ENCODE measurements at regions not wholly inside any gene's neighbourhood (a gene's known extent, or its start where the extent isn't known, plus 50 kb on each side); places are given as distances from the start of the nearest gene placed in this dataset.

DNA sequence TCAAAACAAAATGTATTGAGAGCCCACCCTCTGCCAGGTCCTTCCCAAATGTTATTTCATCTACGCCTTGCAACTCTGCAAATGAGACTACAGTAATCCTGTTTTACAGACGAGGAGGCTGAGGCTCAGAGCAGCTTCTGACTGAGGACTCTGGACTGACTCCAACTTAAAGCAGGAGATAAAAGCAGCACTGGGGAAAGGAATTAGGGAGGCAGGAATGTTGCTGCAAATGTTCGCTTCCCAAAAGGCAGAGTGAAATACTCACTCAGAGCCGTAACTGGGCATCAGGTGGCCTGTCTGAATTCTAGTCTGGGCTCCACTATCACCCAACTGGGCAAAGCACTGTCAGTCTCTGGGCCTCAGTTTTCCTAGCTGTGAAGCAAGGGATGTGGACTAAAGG is 94.7 kb upstream of the SRD5A3 start:
- TF ChIP-seq CTCF (IDR thresholded peaks at IDR 0.05; ENCODE audit: low read depth, low read length): no peak
- no peak for DNase-seq (ENCODE audit: extremely low read depth, low read depth)

- TF ChIP-seq CTCF (IDR thresholded peaks at IDR 0.05; ENCODE audit: low read depth, low read length): no peak
Observed at GRCh38 chr4:55251896-55252295, 94.1 kb upstream of the SRD5A3 start.

GRCh38 chr4:55253948-55254593 is 92.0 kb upstream of the SRD5A3 start:
- TF ChIP-seq CTCF (IDR thresholded peaks at IDR 0.05; ENCODE audit: low read depth, low read length): no peak
- no peak for DNase-seq (ENCODE audit: extremely low read depth, low read depth)

More at GRCh38 chr4:55251896-55252295, 94.1 kb upstream of the SRD5A3 start:
- DNase-seq (ENCODE audit: extremely low read depth, low read depth): no peak

DNA sequence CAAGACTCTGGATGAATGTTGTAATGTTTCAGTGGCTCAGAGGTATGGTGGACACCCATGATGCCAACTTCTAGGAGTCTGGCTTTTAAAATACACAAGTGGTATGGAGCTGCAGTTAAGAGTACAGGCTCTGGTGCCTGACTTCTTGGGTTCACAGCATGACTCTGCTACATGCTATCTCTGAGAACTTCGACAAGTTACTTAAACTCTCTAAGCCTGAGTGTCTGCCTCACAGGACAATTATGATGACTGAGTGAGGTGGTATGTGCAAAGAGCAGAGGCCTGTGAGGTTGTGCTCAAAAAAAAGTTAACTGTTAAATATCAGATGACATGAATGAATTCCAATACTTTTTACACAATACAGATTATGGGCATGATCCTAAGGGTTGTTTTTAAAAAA is 90.9 kb upstream of the SRD5A3 start:
- no peak for TF ChIP-seq CTCF (IDR thresholded peaks at IDR 0.05; ENCODE audit: low read depth, low read length)

GRCh38 chr4:55256787-55257186 is 89.3 kb upstream of the SRD5A3 start:
- TF ChIP-seq CTCF (IDR thresholded peaks at IDR 0.05; ENCODE audit: low read depth, low read length): no peak
- DNase-seq (ENCODE audit: extremely low read depth, low read depth): no peak

More for the DNA sequence above, 90.9 kb upstream of the SRD5A3 start:
- DNase-seq (ENCODE audit: extremely low read depth, low read depth): no peak

DNA sequence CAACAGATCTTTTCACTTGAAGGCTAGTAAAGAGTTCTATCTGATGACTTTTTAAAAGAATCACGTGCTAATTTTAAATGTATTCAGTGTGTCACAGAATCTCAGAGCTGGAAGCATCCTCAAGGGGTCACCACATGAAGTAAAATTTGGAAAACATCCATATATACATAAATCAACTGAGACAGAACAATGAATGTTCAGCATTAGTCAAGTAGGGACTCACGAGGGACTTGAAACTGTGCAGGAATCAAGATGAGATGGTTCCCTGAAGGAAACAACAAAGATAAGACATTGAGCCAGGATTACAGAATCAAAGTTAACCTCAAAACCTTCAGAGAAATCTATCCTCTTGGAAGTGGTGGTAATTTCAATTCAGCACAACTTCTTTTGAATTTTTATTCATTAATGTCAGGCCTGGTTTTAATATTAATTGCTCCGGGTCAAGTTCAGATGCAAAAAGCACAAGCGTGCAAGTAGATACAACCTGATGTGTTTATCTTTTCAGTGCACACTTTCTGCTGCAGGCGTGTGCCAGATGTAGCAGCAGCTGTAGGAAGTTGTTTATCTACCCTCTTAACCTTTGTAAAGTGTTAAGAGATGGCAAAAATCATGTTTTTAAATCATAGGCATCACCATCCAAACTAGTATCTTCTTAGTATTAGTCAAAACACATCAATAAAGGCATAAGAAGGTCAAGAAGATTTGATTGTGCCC is 87.7 kb upstream of the SRD5A3 start:
- no peak for DNase-seq (ENCODE audit: extremely low read depth, low read depth)
- TF ChIP-seq CTCF (IDR thresholded peaks at IDR 0.05; ENCODE audit: low read depth, low read length): no peak

DNA sequence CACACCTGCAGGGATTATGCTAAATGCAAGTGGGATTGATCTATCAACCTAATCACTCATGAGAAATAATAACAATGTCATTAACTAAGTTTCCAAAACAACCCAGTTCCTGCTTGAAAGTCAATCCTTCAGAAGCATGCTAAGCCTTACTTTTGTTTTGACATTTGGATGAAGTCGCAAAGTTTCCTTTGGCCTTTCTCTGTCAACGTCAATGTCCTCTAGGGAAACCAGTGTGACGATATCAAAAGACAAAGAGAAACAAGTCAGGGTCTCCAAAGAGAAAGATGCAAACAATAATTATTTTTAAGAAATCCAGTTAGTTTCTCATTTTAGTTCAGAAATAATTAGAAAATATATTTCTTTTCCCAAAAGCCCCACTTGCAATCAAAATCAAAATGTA is 86.7 kb upstream of the SRD5A3 start:
- no peak for TF ChIP-seq CTCF (IDR thresholded peaks at IDR 0.05; ENCODE audit: low read depth, low read length)

More for the DNA sequence above, 86.7 kb upstream of the SRD5A3 start:
- no peak for DNase-seq (ENCODE audit: extremely low read depth, low read depth)
